ENCODE measurements at regions not wholly inside any gene's neighbourhood (a gene's known extent, or its start where the extent isn't known, plus 50 kb on each side); places are given as distances from the start of the nearest gene placed in this dataset.
A peak's percentile ranks its signal among the peaks of the same experiment; 100 is the strongest.
"Not testable (repeated sequence)": the region's sequence is repeated elsewhere in the genome, so short reads cannot be mapped to it uniquely, and the experiment has no call there.

DNA sequence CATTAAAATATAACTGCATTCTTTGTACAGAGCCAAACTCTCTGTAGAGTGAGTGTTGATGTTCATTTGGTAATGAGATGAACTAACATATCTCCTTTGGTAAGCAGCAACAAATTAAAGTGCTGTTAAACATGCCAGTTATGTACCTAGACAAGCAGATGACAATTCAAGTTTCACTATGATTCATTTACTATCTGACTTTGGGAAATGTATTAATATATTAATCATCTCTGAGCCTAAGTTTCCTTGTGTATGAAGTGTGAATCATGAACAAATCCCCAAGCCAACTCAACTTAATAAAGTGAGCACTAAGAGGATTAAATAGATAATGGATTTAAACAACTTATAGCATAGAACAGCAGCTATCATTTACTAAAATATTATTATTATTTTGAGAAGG is 1044.2 kb downstream of the GLUD2 start:
- DNase-seq: no peak

DNA sequence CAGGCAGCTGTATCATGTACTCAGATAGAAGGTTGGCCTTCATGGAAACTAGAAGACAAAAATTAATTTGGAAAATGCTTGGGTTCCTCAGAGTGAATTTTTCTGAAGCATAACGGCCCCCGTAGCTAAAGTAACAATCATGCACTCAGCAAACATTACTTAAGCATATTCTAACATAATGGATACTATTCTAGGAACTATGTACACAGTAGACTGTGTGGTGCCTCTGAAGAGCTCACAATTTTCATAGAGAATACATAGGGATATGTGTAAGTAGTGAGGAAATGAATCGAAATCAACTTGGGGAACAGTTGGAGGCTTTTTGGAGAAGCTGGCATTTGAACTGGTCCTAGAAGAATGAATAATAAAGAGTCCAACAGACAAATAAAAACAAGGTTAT is 1045.0 kb downstream of the GLUD2 start:
- DNase-seq: no peak

DNA sequence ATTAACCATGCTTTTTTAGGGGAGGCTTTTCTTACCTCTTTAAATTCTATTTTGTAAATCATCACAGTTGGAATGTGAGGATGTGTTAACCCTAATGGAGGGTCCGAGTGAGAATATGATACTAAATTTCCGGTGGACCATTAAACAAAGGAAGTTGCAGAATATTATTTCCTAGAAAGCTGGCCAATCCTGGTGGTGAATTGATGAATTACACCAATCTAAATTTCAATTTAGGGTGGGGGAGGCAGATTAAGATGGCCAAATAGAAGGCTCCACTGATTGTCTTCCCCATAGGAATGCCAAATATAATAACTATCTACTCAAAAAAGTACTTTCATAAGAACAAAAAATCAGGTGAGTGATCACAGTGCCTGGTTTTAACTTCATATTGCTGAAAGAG is 1045.6 kb downstream of the GLUD2 start:
- DNase-seq: no peak

DNA sequence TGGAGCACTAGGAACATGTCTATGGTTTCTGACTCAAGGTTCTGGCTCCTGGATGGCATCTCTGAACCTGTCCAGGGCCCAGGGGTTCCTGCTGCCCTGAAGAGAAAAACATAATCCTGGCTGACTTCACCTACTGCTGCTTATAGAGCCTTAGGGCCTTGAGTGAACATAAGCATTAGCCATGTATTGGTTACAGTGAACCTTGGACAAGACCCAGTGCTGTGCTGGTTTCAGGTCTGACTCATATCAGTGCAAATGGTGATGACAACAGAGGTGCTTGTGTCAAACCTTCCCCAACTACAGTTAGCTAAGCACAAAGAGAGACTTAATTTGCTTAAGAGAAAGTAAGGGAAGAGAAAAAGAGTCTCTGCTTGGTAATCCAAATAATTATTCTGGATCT is 1047.2 kb downstream of the GLUD2 start:
- DNase-seq: no peak

DNA sequence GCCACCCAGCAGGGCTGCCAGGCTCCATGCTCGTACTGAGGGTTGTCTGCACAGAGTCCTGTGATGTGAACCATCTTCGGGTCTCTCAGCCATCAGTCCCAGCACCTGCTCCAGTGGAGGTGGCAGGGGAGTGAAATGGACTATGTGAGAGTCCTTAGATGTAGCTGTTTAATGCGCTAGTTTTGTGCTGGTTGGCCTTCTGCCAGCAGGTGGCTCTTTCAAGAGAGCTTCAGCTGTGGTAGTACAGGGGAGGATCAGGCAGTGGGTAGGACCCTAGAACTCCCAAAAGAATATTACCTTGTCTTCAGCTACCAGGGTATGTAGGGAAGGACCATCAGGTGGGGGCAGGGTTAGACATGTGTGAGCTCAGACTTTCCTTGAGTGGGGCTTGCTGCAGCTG is 1066.0 kb downstream of the GLUD2 start:
- no peak for DNase-seq

DNA sequence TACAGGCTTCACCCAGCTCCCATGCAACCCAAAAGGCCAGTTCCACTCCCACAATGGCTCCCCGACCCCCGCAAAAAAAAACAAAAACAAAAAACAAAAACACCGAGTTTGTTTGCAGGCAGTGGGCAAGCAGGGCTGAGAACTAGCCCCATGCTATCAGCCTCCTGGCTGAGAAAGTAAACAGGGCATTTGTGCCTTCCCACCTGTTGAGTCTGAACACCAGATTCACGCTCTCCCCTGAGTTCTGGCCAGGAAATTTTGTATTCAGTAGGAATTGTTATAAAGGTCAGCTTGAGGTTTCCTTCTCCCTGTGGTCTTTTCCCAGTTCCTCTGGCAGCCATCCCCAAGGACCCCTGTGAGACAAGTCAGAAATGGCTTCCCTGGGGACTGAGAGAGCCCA is 1066.5 kb downstream of the GLUD2 start:
- DNase-seq: no peak

DNA sequence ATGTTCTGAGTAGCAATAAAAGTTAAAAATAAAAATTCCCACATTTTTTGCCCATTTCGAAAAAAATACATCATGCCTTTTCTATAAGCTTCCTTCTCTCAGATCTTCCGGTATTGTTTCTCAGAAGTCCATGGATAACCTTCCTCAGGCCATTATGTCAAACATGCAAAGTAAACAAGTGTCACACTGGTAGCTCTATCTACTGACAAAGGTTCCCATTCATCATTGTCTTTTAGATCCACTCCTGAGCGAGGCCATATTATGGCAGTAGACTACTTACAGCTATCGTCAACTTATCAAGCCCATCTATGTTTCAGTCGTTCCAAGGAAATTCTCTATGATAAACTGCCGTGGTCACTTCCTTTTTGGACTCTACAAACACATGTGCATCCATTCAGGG is 1068.2 kb downstream of the GLUD2 start:
- DNase-seq: no peak

DNA sequence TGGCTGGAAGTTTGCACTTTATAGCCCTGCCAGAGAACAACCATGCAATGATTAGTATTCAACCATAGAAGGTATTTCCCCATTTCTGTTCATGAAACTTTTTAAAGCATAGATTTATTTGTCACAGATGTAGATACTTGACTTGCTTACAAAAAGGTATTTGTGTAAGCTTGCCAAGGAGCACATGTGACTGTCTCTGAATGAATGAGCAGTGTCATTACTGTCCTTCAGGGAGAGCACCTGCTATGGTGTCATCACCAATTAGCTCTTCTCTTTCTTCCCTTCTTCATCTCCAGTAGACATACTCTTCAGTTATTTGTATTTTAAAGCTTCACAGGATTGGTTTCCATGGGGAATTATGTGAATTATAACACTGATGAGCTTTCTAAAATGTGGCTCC is 1064.7 kb upstream of the GRIA3 start:
- DNase-seq: no peak

DNA sequence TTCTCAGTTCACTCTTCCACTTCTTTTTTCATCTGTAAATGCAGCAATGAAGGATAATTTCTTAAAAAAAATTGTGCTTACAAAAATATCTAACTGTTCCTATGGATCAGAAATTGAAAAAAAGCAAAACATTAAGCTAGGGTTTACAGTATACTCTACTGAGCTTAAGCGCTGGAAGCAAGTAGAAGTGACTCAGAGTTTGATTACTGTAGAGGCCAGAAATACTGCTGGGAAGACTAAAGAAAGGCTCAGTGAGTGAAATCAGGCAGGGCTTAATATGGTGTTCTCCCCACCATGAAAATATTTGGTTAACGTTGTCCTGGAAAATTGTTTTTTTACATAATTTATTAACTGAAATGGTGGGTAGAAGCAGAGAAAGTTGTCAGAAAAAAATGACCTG is 1061.8 kb upstream of the GRIA3 start:
- DNase-seq: no peak

DNA sequence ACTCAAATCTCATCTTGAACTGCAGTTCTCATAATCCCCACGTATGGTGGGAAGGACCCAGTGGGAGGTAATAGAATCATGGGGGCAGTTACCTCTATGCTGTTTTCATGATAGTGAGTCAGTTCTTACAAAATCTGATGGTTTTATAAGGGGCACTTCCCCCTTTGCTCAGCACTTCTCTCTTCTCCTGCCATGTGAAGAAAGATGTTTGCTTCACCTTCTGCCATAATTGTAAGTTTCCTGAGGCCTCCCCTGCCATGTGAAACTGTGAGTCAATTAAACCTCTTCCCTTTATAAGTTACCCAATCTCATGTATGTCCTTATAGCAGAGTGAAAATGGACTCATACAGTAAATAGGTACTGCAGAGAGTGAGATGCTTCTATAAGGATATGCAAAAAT is 1050.6 kb upstream of the GRIA3 start:
- no peak for DNase-seq

DNA sequence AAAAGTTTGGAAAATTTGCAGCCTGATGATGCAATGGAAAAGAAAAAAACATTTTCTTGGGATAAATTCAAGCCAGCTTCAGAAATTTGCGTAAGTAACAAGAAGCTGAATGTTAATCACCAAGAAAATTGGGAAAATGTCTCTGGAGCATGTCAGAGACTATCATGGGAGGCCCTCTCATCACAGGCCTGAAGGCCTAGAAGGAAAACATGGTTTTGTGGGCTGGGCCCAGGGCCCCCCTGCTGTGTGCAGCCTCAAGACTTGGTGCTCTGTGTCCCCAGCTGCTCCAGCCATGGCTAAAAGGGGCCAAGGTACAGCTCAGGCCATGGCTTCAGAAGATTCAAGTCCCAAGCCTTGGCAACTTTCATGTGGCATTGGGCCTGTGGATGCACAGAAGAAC is 1049.8 kb upstream of the GRIA3 start:
- DNase-seq: no peak

DNA sequence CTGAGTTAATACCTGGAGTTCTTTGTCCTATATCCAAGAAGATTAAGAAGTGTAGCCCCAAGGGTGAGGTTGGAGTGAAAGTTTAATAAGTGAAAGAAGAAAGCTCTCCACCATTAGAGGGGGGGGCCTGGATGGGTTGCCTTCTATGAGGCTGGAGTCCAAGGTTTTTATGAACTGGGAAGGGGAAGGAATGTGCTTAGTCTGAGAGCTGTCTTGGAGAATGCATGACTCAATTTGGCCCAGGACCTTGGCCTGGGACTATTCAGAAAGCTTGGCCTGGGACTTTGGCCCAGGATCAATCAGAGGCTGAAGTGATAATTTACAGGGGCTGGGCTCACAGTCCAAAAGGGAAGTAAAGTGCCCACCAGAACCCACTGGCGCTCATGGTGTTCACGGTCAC is 1049.0 kb upstream of the GRIA3 start:
- no peak for DNase-seq

DNA sequence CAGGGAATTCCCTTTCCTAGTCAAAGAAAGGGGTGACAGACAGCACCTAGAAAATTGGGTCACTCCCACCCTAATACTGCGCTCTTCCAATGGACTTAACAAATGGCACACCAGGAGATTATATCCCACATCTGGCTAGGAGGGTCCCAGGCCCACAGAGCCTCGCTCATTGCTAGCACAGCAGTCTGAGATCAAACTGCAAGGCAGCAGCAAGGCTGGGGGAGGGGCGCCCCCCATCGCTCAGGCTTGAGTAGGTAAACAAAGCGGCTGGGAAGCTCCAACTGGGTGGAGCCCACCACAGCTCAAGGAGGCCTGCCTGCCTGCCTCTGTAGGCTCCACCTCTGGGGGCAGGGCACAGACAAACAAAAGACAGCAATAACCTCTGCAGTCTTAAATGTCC is 1043.9 kb upstream of the GRIA3 start:
- DNase-seq: not testable (repeated sequence)

DNA sequence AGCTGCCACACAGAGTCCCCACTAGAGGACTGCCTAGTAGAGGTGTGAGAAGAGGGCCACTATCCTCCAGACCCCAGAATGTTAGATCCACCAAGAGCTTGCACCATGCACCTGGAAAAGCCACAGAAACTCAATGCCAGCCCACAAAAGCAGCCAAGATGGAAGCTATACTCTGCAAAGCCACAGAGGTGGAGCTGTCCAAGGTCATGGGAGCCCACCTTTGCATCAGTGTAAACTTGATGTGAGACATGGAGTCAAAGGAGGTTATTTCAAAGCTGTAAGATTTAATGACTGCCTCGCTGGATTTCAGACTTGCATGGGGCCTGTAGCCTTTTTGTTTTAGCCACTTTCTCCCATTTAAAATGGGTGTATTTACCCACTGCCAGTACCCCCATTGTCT is 1030.1 kb upstream of the GRIA3 start:
- DNase-seq: no peak

DNA sequence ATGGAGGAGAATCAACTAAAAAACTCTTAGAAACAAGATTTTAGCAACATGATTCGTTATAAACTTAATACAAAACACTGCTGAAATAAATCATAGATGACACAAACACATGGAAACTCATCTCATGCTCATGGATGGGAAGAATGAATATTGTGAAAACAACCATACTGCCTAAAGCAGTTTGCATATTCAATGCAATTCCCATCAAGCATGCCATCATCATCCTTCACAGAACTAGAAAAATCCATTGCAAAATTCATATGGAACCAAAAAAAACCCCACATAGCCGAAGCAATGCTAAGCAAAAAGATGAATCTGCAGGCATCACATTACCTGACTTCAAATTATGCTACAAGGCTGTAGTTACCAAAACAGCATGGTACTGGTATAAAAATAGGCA is 1015.8 kb upstream of the GRIA3 start:
- DNase-seq: no peak

DNA sequence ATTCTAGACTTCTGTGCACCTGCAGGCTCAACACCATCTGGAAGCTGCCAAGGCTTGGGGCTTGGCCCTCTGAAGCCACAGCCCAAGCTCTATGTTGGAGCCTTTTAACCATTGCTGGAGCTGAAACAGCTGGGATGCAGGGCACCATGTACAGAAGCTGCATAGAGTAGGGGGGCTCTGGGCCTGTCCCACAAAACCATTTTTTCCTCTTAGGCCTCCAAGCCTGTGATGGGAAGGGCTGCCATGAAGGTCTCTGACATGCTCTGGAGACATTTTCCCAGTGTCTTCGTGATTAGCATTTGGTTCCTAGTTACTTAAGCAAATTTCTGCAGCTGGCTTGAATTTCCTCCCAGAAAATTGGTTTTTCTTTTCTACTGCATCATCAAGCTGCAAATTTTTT is 999.3 kb upstream of the GRIA3 start:
- no peak for DNase-seq

DNA sequence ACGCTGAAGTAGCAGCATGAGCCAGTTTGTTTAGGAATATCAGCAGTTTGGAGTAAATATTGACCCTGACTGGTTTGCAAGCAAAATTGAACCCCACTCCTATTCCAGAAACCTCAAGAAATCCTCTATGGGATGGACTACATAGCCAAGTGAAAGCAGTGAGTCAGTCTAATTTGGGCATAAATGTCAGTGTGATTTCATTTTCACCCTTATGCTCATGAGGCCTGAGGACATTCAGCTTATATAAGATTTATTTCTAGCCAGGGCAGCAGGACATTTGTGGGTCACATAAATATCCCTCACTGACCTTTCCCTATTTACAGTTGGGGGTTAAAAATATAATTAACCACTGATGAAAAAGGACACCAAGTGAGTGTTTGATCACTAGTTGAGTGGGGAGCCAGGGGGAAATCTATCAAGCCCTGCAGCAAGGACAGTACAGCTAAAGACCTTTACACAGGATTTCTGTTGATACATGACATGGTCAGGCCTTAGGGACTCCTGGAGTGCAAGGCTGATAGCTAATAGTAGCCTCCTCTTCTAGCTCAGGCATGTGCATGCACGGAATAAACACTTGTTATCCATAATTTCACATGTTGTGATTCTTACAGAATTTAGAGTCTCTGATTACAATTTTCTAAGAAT is 996.9 kb upstream of the GRIA3 start:
- DNase-seq: no peak

DNA sequence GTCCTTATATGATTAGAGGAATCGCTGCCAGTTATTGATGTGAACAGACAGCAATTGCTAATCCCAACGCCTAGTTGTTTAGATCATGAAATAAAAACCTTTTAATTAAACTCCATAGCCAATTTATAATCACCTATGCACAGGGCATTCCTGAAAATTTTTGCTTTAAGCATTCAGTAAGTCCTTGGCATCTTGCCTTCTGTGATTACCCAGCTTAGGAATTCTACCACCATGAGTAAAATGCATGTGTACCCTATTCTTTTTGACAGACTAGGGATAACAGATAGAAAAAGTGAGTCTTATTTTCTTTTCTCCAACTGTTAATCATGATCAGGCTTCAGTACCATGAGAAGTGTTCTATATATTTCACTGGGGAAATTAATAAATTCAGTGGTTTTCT is 995.3 kb upstream of the GRIA3 start:
- DNase-seq: no peak

DNA sequence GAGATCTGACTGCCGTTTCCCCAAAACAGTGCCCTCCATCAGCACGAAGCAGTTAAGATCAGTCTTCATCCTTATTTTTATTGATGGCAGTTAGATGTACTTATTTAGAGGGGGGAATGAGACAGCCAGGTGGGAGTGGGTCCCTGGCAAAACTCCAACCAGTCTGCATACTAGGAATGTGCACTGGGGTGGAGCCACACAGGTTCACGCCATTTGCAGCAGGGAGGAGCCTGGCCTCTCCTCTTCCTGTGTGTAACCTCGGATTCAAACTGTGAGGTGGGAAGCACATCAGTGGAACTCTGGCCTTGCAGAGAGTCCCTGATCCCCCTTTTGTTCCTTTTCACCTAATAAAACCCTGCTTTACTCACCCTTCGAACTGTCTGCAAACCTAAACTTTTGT is 987.7 kb upstream of the GRIA3 start:
- no peak for DNase-seq

DNA sequence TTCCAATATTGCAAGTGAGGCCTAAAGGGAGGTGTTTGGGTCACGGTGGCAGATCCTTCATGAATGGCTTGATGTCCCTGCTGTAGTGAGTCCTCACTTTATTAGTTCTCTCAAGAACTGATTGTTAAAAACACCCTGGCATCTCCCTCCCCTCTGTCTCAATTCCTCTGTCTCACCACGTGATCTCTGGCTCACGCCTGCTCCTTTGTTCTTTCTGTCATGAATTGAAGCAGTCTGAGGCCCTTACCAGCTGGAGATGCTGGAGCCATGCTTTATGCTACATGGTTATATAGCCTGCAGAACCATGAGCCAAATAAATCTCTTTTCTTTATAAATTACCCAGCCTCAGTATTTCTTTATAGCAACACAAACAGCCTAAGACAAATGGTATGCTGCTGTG is 980.7 kb upstream of the GRIA3 start:
- no peak for DNase-seq

DNA sequence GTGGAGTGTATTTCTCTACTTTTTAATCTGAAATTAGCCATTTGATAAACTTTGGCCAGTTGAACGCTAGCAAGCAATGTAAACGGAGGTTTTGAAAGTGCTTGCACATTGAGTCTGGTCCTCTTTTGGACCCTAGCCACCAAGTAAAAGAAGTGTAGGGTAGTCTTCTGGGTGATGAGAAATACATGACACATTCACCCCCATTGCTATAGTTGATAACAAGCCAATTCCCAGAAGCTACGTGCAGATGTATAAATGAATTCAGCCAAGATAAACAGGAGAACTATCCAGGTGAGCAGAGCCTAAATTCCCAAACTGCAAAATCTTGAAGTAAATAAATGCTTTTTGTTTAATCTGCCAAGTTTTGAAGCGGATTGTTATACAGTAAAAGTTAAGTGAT is 965.4 kb upstream of the GRIA3 start:
- DNase-seq: no peak

DNA sequence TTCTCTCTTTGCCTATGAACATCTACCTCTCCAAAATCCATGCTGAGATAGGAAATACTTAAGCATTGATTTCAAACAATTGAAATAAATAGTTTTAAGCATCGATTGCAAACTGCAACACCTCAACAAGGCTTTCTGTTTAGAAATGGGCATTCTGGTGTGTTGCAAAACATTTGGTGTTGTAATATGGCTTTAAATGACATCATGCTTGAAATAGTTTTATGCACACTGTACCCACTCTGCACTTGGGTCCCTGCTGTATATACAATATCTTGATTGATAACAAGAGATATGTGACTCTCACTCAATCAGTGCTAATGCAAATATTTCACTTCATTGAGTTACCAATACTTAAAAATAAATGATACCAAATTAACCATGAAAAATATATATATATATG is 964.9 kb upstream of the GRIA3 start:
- no peak for DNase-seq

DNA sequence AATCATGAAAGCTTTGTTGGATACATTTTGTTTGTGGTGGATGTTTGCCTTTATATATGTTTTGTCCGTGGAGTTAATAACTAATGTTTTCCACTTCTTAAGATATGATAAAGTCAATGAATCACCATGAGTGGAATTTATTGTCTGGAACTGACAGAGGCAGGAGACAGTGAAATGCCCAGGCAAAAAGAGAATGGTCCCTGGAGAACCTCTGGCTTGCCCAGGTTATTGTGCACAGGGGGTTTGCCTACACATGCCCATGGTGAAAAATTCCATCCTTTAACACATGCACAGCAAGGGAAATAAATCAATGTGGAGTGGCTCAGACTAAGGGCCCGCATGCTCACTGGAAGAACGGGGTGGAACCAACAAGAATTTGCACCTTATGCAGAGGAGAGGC is 964.3 kb upstream of the GRIA3 start:
- DNase-seq: no peak

DNA sequence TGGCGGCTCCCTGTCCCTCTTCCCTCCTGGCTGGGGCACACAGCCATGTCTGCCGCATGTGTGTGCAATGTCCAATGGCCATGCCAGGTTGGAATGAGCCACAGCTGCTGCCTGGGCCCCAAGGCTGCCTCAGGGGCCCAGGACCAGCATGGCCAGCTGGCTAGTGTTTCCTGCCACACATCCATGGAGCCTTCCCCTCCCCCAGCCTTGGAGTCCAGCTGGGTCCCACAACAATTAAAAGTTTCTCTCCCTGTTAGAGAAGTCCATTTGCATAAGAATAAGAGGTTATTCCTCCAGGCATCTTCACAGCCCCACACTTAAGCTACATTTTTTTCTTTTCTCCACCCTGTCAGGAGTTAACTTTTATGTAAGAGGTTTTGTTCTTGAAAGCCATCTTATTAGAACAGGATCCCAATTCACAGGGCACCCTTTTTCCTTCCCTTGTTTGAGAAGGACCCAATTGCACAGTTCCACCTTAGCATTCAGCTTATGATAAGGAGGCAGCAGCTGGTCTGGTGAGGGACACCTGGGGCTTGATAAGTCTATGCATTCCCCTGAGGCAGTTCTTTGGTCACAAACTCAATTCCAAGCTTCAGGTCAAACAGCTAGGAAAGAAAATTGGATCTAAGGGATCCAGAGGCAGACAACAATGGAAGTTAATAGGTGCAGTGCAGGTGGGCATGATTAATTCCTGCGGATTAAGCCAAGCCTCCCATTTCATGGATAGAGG is 963.3 kb upstream of the GRIA3 start:
- peak; percentile 55 for DNase-seq

DNA sequence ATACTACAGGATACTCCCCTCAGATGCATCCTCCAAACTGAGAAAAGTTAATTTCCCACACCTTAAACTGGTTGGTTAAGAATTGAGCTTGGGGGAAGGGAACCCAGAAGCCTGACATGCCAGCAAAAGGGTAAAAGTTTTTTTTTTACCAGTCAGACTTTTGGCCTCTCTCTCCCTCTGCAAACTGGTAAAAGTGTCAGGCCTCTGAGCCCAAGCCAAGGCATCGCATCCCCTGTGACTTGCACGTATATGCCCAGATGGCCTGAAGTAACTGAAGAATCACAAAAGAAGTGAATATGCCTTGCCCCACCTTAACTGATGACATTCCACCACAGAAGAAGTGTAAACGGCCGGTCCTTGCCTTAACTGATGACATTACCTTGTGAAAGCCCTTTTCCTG is 962.3 kb upstream of the GRIA3 start:
- DNase-seq: not testable (repeated sequence)

Measured in islet precursor cell (in vitro differentiated cells).